Mucosa of descending colon (tissue), 3 donors: ENCODE measurements at regions not wholly inside any gene's neighbourhood (a gene's known extent, or its start where the extent isn't known, plus 50 kb on each side); places are given as distances from the start of the nearest gene placed in this dataset.
A peak's percentile ranks its signal among the peaks of the same experiment; 100 is the strongest.

ENCODE experiments used
- ATAC-seq: fragments of 200-7000 bp; cut with Tn5 transposase; one replicate; pipeline ENCODE4 v1.9.1; 2020; ENCODE audit warnings: mild to moderate bottlenecking, moderate library complexity
- DNase-seq, 3 donors: peaks; one replicate each; pipeline ENCODE4 v3.0.0-alpha.2; 2020
- H3K36me3 ChIP-seq: fragments of 200-600 bp; one replicate; pipeline ENCODE4 v1.8.0; 2021; ENCODE audit warnings: low read depth, mild to moderate bottlenecking
- H3K4me1 ChIP-seq: fragments of 200-600 bp; one replicate; pipeline ENCODE4 v1.8.0; 2021; ENCODE audit warnings: low read depth, mild to moderate bottlenecking
- H3K4me3 ChIP-seq: fragments of 200-600 bp; one replicate; pipeline ENCODE4 v1.8.0; 2021; ENCODE audit warnings: mild to moderate bottlenecking
- H3K9me3 ChIP-seq: fragments of 200-600 bp; one replicate; pipeline ENCODE4 v1.8.0; 2021; ENCODE audit warnings: mild to moderate bottlenecking
- CTCF ChIP-seq: fragments of 200-600 bp; IDR thresholded peaks from one replicate; pipeline ENCODE4 v1.8.0; 2022; ENCODE audit warnings: antibody characterized with exemption, mild to moderate bottlenecking
- intact Hi-C, 2 donors: fragments of 100-400 bp; cut with DNase I in 1 of 2; cut with micrococcal nuclease in 1 of 2; formaldehyde crosslinking; loops; one replicate each; pipeline versions ENCODE4 v1.11.0 to v1.11.1; 2022; cut with DNase I, micrococcal nuclease
- donor health status: DM: no; HTN: no; CAD: no; lungs with moderate emphysema.
- donor health status: DM: no; HTN: no; CAD: no.
- donor health status: DM: no; HTN: yes; CAD: no.

DNA sequence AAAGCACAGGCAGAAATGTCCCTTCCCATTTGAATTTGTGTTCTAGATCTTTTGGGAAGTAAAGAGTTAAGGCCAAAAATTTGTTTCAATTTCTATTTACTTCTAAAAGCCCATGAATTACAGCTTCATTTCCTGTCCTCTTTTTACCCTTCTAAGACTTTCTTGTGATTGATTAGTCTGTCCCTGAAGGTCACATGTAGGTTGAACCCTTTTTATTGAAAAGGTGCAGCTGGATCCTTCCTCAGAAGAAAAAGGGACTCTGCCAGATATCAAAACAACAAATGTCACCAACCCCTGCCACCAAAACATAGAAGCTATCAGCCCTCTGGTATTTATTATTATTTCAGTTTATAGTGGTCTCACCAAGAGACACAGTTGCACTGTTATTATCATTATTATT is 424.9 kb upstream of the DPP6 start:
- Histone ChIP-seq H3K4me3 (no peak overlapping the region), H3K9me3 (no peaks in the 10 kb centered on the region), H3K36me3 (no peaks in the 10 kb centered on the region), H3K4me1 (no peaks in the 10 kb centered on the region)
- no peak for TF ChIP-seq CTCF
- DNase-seq (no peak), ATAC-seq (no peak)
- intact Hi-C loops: no loop called here

GRCh38 chr7:153628406-153628805 is 423.8 kb upstream of the DPP6 start:
- no peak for DNase-seq
- ATAC-seq: no peak
- Histone ChIP-seq H3K9me3 (no peaks in the 10 kb centered on the region), H3K4me3 (no peak overlapping the region), H3K36me3 (no peaks in the 10 kb centered on the region), H3K4me1 (no peaks in the 10 kb centered on the region)
- intact Hi-C loops: no loop called here
- no peak for TF ChIP-seq CTCF

- TF ChIP-seq CTCF: no peak
- intact Hi-C loops: no loop called here
- Histone ChIP-seq H3K36me3 (no peaks in the 10 kb centered on the region), H3K4me1 (no peaks in the 10 kb centered on the region), H3K4me3 (no peak overlapping the region), H3K9me3 (no peaks in the 10 kb centered on the region)
- ATAC-seq (peak; percentile 64), DNase-seq (peak in 1 of 3 donors; percentile 26)
Measured at GRCh38 chr7:153628825-153629224, 423.4 kb upstream of the DPP6 start.

GRCh38 chr7:153638821-153639435 is 413.3 kb upstream of the DPP6 start:
- peaks cover 14% of the 10 kb centered on the region for H3K9me3 ChIP-seq
- H3K36me3 ChIP-seq: no peaks in the 10 kb centered on the region
- H3K4me3 ChIP-seq: no peak overlapping the region
- intact Hi-C loops: no loop called here
- no peak for TF ChIP-seq CTCF
- no peaks in the 10 kb centered on the region for H3K4me1 ChIP-seq
- DNase-seq (no peak), ATAC-seq (no peak)

GRCh38 chr7:153640586-153640985 is 411.6 kb upstream of the DPP6 start:
- intact Hi-C loops: no loop called here

More at GRCh38 chr7:153640586-153640985, 411.6 kb upstream of the DPP6 start:
- DNase-seq: no peak
- Histone ChIP-seq H3K4me3 (no peak overlapping the region), H3K36me3 (no peaks in the 10 kb centered on the region), H3K9me3 (peaks cover 22% of the 10 kb centered on the region), H3K4me1 (no peaks in the 10 kb centered on the region)
- no peak for TF ChIP-seq CTCF
- ATAC-seq: no peak
